VCaP (cell line): ENCODE measurements at regions not wholly inside any gene's neighbourhood (a gene's known extent, or its start where the extent isn't known, plus 50 kb on each side); places are given as distances from the start of the nearest gene placed in this dataset.

ENCODE experiments used
- H3K27ac ChIP-seq: fragments of 450-650 bp; 2 replicates; pipeline ENCODE4 v1.5.1; 2017
- TF ChIP-seq, protein P1 (sequence below): fragments of 450-650 bp; conservative IDR thresholded peaks from 2 replicates; pipeline ENCODE4 v1.5.1; 2017; ENCODE audit warnings: mild to moderate bottlenecking, moderate library complexity

DNA sequence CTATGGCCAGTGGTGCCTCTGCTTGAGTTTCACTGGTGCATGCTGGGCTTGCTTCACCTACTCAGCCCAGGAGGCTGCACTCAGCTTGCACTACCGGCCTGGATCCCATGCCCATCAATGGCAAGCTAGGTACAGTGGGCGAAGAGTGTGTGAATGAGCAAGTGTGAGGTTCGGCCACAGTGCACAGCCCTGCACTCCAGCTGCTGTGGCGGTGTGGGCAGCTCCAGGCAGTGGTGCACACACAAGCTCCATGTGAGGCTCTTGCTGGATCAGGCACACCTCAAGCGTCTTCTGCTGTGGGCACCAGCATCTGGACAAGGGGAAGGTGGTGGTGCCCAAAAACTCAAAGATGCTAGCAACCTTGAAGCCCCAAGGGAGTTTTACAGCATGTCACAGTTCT is 820.9 kb upstream of the LCORL start:
- TF ChIP-seq, protein P1, sequence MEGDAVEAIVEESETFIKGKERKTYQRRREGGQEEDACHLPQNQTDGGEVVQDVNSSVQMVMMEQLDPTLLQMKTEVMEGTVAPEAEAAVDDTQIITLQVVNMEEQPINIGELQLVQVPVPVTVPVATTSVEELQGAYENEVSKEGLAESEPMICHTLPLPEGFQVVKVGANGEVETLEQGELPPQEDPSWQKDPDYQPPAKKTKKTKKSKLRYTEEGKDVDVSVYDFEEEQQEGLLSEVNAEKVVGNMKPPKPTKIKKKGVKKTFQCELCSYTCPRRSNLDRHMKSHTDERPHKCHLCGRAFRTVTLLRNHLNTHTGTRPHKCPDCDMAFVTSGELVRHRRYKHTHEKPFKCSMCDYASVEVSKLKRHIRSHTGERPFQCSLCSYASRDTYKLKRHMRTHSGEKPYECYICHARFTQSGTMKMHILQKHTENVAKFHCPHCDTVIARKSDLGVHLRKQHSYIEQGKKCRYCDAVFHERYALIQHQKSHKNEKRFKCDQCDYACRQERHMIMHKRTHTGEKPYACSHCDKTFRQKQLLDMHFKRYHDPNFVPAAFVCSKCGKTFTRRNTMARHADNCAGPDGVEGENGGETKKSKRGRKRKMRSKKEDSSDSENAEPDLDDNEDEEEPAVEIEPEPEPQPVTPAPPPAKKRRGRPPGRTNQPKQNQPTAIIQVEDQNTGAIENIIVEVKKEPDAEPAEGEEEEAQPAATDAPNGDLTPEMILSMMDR = no peak
- no peak overlapping the region for H3K27ac ChIP-seq

DNA sequence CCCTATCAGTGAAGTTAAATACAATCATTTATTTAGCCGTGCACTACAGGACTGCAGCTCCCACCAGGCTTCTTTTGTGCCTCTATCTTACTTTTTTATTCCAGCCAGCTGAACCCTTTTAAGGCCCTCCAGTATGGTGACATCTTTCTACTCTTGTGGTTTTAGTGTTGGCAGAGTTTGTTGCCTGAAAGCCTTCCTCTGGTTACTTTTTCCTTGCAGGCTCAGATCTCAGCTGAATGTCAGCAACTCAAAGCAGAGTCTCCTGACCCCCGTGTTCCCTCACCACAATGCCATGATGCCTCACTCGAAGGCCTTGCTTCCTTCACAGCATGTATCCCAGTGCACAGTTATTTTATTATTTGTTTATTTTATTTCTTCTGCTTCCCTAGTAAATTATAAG is 818.9 kb upstream of the LCORL start:
- TF ChIP-seq, protein P1 = no peak
- H3K27ac ChIP-seq = no peak overlapping the region

DNA sequence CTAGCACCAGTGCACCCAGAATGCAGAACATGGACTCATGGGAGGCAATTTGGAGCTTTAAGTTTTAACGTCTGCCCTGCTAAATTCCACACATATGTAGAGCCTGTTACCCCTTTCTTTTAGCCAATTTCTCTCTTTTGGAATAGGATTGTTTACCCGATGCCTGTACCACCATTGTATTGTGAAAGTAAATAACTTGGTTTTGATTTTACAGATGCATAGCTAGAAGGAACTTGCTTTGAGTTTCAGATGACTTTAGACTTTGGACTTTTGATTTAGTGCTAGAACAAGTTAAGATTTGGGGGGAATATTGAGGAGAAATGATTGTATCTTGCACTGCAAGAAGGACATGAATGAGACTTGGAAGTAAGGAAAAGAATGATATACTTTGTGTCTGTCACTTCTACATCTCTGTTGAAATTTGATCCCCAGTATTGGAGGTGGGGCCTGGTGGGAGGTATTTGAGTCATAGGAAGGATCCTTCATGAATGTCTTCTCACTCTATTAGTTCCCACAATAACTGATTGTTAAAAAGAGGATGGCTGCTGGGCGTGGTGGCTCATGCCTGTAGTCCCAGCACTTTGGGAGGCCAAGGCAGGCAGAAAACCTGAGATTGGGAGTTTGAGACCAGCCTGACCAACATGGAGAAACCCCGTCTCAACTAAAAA is 794.8 kb upstream of the LCORL start:
- TF ChIP-seq, protein P1 = no peak
- H3K27ac ChIP-seq = no peak overlapping the region

DNA sequence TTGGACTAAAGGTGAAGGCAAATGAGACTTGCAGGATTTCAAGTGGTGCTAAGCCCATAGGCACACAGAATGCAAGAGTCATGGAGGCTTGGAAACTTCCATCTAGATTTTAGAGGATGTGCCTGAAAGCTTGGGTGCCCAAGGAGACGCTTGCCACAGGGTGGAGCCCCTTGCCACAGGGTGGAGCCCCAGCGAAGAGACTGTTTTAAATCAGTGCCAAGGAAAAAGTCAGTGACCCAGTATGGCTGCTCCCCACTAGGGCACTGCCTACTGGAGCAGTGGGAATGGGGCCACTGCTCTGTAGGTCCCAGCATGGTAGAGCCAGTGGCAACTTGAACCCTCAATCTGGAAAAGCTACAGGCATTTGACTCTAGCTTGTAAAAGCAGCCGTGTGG is 794.2 kb upstream of the LCORL start:
- no peak overlapping the region for H3K27ac ChIP-seq
- TF ChIP-seq, protein P1 = no peak

DNA sequence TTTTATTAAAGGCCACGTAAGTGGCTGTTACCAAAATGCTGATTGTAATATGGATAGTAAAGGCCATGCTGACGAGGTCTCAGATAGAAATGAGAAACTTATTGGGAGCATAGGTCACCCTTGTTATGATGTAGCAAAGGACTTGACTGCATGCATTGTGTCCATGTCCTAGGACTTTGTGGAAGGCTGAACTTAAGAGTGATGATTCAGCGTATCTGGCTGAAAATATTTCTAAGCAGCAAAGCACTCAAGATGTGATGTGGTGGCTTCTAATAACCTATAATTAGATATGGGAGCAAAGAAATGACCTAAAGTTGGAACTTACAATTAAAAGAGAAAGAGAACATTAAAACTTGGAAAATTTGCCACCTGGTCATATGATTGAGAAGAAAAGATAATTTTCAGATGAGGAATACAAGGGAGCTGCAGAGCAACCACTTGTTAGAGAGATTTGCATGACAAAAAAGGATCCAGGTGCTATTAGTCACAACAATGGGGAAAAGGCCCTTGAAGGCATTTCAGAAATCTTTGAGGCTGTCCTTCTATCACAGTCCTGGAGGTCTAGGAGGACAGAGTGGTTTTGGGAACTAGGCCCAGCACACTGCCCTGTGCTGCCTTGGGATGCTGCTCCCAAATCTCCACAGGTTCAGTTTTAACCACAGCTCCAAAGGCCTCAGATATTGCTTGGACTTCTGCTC is 793.7 kb upstream of the LCORL start:
- TF ChIP-seq, protein P1 = no peak
- H3K27ac ChIP-seq = no peak overlapping the region

DNA sequence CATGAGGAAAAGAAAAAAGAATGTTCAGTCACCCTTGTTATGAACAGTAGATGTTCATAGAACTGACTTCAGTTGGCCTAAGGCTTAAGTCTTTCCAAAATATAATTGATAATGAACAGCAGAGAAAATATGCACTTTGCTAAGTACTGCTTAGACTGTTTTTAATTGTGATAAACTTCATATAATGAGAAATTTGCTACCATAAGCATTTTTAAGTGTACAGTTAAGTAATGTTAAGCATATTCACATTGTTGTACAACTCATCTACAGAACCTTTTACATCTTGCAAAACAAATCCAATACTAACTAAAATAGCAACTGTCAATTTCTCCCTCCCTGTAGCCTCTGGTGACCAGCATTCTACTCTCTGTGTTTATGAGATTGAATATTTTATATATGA is 792.2 kb upstream of the LCORL start:
- no peak overlapping the region for H3K27ac ChIP-seq
- TF ChIP-seq, protein P1 = no peak

DNA sequence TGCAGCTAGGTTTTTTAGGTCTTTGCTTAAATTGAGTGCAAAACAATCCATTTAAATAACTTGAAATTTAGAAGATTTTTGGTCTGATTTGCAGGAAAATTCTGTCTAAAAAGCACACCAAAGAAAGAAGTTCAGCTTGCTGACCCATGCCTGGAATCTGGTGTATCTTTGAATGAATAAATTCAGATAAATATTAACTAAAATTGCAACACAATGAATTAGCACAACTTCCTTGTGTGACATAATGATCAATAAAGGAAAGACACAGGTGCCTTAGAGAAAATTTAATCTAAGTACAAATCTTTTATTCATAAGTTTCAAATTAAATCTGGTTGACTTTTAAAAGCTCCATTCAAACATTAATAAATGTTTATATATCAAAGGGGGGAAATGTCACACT is 791.5 kb upstream of the LCORL start:
- TF ChIP-seq, protein P1 = no peak
- no peak overlapping the region for H3K27ac ChIP-seq
